Calu3 (cell line): ENCODE measurements at regions not wholly inside any gene's neighbourhood (a gene's known extent, or its start where the extent isn't known, plus 50 kb on each side); places are given as distances from the start of the nearest gene placed in this dataset.

Experiments used
- BruUV-seq: library from RNA; stranded (reverse); fragments of 400-500 nt; replicated peaks from 2 replicates; lab custom pipeline; 2021; lab: Mats Ljungman, UMichigan
- CTCF ChIA-PET: fragments of 300-600 bp; sonication (Branson Sonifier 250); formaldehyde crosslinking; loops from one replicate; lab custom pipeline; 2022; ENCODE audit warnings: antibody characterized with exemption; lab: Charles Lee
- DNase-seq: peaks from one replicate; pipeline ENCODE4 v3.0.0; 2022
- H3K27ac Mint-ChIP-seq: one replicate; pipeline ENCODE4 v1.8.0; 2022; ENCODE audit warnings: mixed read lengths; ENCODE audit not compliant: unreplicated experiment
- H3K27me3 Mint-ChIP-seq: one replicate; pipeline ENCODE4 v1.8.0; 2022; ENCODE audit warnings: mixed read lengths; ENCODE audit not compliant: unreplicated experiment
- H3K36me3 Mint-ChIP-seq: one replicate; pipeline ENCODE4 v1.8.0; 2022; ENCODE audit warnings: mild to moderate bottlenecking, moderate library complexity, mixed read lengths; ENCODE audit not compliant: insufficient read depth, unreplicated experiment
- H3K4me1 Mint-ChIP-seq: one replicate; pipeline ENCODE4 v1.8.0; 2022; ENCODE audit warnings: mild to moderate bottlenecking, low read depth, mixed read lengths; ENCODE audit not compliant: unreplicated experiment
- H3K4me3 Mint-ChIP-seq: one replicate; pipeline ENCODE4 v1.8.0; 2022; ENCODE audit warnings: mild to moderate bottlenecking, low read depth, moderate library complexity, mixed read lengths; ENCODE audit not compliant: unreplicated experiment
- H3K9me3 Mint-ChIP-seq: one replicate; pipeline ENCODE4 v1.8.0; 2022; ENCODE audit warnings: low read depth, mixed read lengths; ENCODE audit not compliant: unreplicated experiment
- CTCF ChIP-seq: fragments of 200-600 bp; IDR thresholded peaks from one replicate; pipeline ENCODE4 v1.8.0; 2022; ENCODE audit warnings: antibody characterized with exemption; ENCODE audit not compliant: unreplicated experiment
- intact Hi-C: fragments of 100-400 bp; cut with micrococcal nuclease; formaldehyde crosslinking; loops from one replicate; pipeline ENCODE4 v1.10.0; 2022; ENCODE audit not compliant: unreplicated experiment

GRCh38 chr5:77936365-77936693 lies 160.2 kb upstream of the TBCA start:
- Mint-ChIP-seq H3K27me3 (peaks cover 41% of the 10 kb centered on the region), H3K4me3 (no peak overlapping the region), H3K9me3 (peaks cover 4% of the 10 kb centered on the region), H3K4me1 (no peaks in the 10 kb centered on the region), H3K36me3 (no peaks in the 10 kb centered on the region), H3K27ac (no peak overlapping the region)
- intact Hi-C loops = no loop called here
- CTCF ChIA-PET = no interaction called here
- DNase-seq = no peak
- TF ChIP-seq CTCF = no peak
- BruUV-seq = no TSS peak

DNA sequence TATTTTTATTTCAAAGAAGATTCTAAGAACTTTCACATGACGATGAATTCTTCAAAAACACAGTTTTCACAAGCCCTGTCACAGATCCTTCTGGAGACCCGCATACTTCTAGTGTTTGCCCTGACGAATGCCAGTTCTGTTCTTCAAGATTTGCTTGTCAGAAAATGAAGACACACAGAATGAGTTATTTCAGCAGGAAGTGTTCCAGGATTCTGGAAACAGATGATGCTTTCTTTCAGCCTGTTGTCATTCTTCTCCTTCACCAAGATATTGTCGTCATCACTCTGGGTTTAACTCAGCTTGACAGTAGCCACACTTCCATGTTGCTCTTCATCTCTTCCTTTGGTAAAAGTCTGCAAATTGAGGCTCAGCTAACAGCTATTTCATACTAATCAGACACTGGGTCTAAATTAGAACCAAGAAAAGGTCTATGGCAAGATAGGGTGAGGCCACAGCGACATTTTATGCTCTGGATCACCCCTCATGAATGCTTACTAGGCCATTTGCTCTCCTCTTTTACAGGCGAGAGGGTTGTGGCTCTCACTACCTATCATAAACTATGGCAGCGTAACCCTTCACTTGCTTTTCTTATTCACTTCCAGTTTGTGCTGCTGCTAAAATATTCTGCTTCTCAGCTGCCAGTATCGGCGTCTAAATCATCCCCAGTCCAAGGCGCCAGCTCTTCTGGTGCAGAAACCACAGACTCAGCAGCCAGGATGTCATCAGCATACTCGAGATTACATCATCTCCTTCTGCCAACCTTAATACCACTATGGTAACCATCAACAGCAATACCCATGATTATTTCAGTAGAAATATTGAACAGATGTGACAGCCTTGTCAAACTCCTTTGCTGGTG lies 159.6 kb upstream of the TBCA start:
- BruUV-seq = no TSS peak
- Mint-ChIP-seq H3K9me3 (peaks cover 4% of the 10 kb centered on the region), H3K4me1 (no peaks in the 10 kb centered on the region), H3K27me3 (peaks cover 41% of the 10 kb centered on the region), H3K36me3 (no peaks in the 10 kb centered on the region), H3K27ac (no peak overlapping the region), H3K4me3 (no peak overlapping the region)
- intact Hi-C loops = no loop called here
- no peak for DNase-seq
- TF ChIP-seq CTCF = no peak
- CTCF ChIA-PET = no interaction called here

- BruUV-seq = no TSS peak
- CTCF ChIA-PET = no interaction called here
- no peak for TF ChIP-seq CTCF
- H3K4me3 Mint-ChIP-seq = no peak overlapping the region
- peaks cover 73% of the 10 kb centered on the region for H3K27me3 Mint-ChIP-seq
- intact Hi-C loops = no loop called here
- peaks cover 4% of the 10 kb centered on the region for H3K9me3 Mint-ChIP-seq
- no peak overlapping the region for H3K27ac Mint-ChIP-seq
- H3K36me3 Mint-ChIP-seq = no peaks in the 10 kb centered on the region
- DNase-seq = no peak
- H3K4me1 Mint-ChIP-seq = no peaks in the 10 kb centered on the region
These were observed 152.7 kb upstream of the TBCA start for GRCh38 chr5:77928776-77929300.

- no peak for DNase-seq
- Mint-ChIP-seq H3K4me1 (no peaks in the 10 kb centered on the region), H3K4me3 (no peak overlapping the region), H3K27me3 (peaks cover 73% of the 10 kb centered on the region), H3K36me3 (no peaks in the 10 kb centered on the region), H3K27ac (no peak overlapping the region), H3K9me3 (peaks cover 3% of the 10 kb centered on the region)
- no TSS peak for BruUV-seq
- CTCF ChIA-PET = no interaction called here
- intact Hi-C loops = no loop called here
- no peak for TF ChIP-seq CTCF
These were observed 150.2 kb upstream of the TBCA start for GRCh38 chr5:77926337-77926736.
